Nephron progenitor cell (in vitro differentiated cells): ENCODE measurements at regions not wholly inside any gene's neighbourhood (a gene's known extent, or its start where the extent isn't known, plus 50 kb on each side); places are given as distances from the start of the nearest gene placed in this dataset.

Experiments
- DNase-seq: peaks from one replicate; pipeline ENCODE4 v3.0.0; 2021
- H3K27ac Mint-ChIP-seq: 2 replicates; pipeline ENCODE4 v1.8.0; 2021; ENCODE audit warnings: mild to moderate bottlenecking, moderate library complexity, mixed read lengths
- H3K27me3 Mint-ChIP-seq: 2 replicates; pipeline ENCODE4 v1.8.0; 2021; ENCODE audit warnings: mild to moderate bottlenecking, low read depth, mixed read lengths; ENCODE audit not compliant: poor library complexity
- H3K36me3 Mint-ChIP-seq: 2 replicates; pipeline ENCODE4 v1.8.0; 2021; ENCODE audit warnings: low read depth, mixed read lengths
- H3K4me1 Mint-ChIP-seq: 2 replicates; pipeline ENCODE4 v1.8.0; 2021; ENCODE audit warnings: mixed read lengths
- H3K4me3 Mint-ChIP-seq: 2 replicates; pipeline ENCODE4 v1.8.0; 2021; ENCODE audit warnings: mild to moderate bottlenecking, moderate library complexity, mixed read lengths
- H3K9me3 Mint-ChIP-seq: 2 replicates; pipeline ENCODE4 v1.8.0; 2021; ENCODE audit warnings: mild to moderate bottlenecking, moderate library complexity, mixed read lengths
- TF ChIP-seq, protein P1 (sequence below): fragments of 200-600 bp; sonication (generic); IDR thresholded peaks from 2 replicates; pipeline ENCODE4 v1.5.0; 2021; ENCODE audit warnings: antibody characterized with exemption

DNA sequence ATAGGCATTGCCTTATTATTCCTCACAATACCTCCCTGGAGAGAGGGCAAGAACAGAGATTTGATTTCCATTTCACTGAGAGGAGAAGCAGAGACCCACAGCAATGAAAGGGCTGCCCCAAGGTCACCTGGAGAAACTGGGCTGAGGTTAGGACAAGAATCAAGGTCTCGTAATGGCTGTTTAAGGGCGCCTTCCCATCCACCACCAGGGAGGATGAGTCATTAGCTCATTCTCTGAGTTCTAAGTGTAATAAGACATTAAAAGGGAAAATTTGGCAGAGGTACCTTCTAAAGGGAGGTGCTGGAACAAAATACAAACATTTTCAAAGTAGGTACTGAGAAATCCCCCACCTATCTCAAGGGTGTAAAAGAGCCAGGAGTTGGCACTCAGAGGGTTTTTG is 52.6 kb upstream of the TCERG1 start:
- Mint-ChIP-seq H3K9me3 (no peaks in the 10 kb centered on the region), H3K27ac (no peak overlapping the region), H3K36me3 (no peaks in the 10 kb centered on the region), H3K4me3 (no peak overlapping the region), H3K27me3 (peaks cover 25% of the 10 kb centered on the region), H3K4me1 (peaks cover 8% of the 10 kb centered on the region)
- TF ChIP-seq, protein P1, sequence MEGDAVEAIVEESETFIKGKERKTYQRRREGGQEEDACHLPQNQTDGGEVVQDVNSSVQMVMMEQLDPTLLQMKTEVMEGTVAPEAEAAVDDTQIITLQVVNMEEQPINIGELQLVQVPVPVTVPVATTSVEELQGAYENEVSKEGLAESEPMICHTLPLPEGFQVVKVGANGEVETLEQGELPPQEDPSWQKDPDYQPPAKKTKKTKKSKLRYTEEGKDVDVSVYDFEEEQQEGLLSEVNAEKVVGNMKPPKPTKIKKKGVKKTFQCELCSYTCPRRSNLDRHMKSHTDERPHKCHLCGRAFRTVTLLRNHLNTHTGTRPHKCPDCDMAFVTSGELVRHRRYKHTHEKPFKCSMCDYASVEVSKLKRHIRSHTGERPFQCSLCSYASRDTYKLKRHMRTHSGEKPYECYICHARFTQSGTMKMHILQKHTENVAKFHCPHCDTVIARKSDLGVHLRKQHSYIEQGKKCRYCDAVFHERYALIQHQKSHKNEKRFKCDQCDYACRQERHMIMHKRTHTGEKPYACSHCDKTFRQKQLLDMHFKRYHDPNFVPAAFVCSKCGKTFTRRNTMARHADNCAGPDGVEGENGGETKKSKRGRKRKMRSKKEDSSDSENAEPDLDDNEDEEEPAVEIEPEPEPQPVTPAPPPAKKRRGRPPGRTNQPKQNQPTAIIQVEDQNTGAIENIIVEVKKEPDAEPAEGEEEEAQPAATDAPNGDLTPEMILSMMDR, result no peak
- DNase-seq, result no peak

DNA sequence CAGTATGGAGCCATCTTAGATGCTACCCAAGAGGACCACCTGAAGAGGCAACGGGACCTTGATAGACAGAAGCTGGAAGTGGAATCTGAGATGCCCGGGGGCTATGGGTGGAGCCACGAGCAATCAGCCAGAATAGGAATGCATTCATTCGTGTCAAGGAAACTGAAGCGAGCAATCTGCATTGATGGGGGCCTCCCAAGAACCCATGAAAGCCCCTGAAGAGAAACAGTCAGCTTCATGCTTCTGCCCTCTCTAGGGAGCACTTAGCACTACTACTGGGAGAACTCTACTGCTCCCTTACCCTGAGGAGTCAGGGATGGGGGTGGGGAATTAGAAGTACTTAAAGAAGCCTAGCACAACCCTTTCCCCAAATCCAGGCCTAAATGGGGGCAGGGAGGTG is 51.9 kb upstream of the TCERG1 start:
- H3K4me3 Mint-ChIP-seq, result no peak overlapping the region
- H3K36me3 Mint-ChIP-seq, result no peaks in the 10 kb centered on the region
- H3K27me3 Mint-ChIP-seq, result peaks cover 25% of the 10 kb centered on the region
- H3K27ac Mint-ChIP-seq, result no peak overlapping the region
- H3K9me3 Mint-ChIP-seq, result no peaks in the 10 kb centered on the region
- H3K4me1 Mint-ChIP-seq, result peaks cover 8% of the 10 kb centered on the region
- DNase-seq, result peak; percentile 19
- TF ChIP-seq, protein P1, result no peak
